HEK293T (cell line): ENCODE measurements at regions not wholly inside any gene's neighbourhood (a gene's known extent, or its start where the extent isn't known, plus 50 kb on each side); places are given as distances from the start of the nearest gene placed in this dataset.
"Not testable (repeated sequence)": the region's sequence is repeated elsewhere in the genome, so short reads cannot be mapped to it uniquely, and the experiment has no call there.

Source experiments
- CTCF ChIA-PET: fragments of 350-600 bp; formaldehyde crosslinking; extraction: SDS; loops from one replicate; lab custom pipeline; 2021; ENCODE audit warnings: antibody characterized with exemption, inconsistent platforms; lab: Yijun Ruan, JAX
- POLR2A ChIA-PET: fragments of 350-600 bp; formaldehyde crosslinking; extraction: SDS; loops from one replicate; lab custom pipeline; 2020; ENCODE audit warnings: antibody characterized with exemption, inconsistent platforms; lab: Yijun Ruan, JAX
- DNase-seq: peaks from one replicate; pipeline ENCODE4 v3.0.0; 2012; ENCODE audit warnings: mixed read lengths; ENCODE audit errors: extremely low spot score
- ARNT ChIP-seq: fragments of 450-650 bp; IDR thresholded peaks from 2 replicates; pipeline ENCODE4 v1.6.1; 2017; ENCODE audit warnings: mild to moderate bottlenecking
- BHLHE40 ChIP-seq: fragments of 450-650 bp; IDR thresholded peaks from 2 replicates; pipeline ENCODE4 v1.6.1; 2016; ENCODE audit warnings: mild to moderate bottlenecking, moderate library complexity, borderline replicate concordance
- CTBP1 ChIP-seq: fragments of 450-650 bp; IDR thresholded peaks from 2 replicates; pipeline ENCODE4 v1.6.1; 2016; ENCODE audit warnings: borderline replicate concordance
- ELF4 ChIP-seq: fragments of 450-650 bp; IDR thresholded peaks from 2 replicates; pipeline ENCODE4 v1.6.1; 2017; ENCODE audit warnings: antibody characterized with exemption
- FOXA1 ChIP-seq: fragments of 450-650 bp; IDR thresholded peaks from 2 replicates; pipeline ENCODE4 v1.6.1; 2016; ENCODE audit warnings: mild to moderate bottlenecking
- FOXK2 ChIP-seq: fragments of 450-650 bp; IDR thresholded peaks from 2 replicates; pipeline ENCODE4 v1.6.1; 2016; ENCODE audit warnings: mild to moderate bottlenecking
- FOXM1 ChIP-seq: fragments of 450-650 bp; IDR thresholded peaks from 2 replicates; pipeline ENCODE4 v1.6.1; 2017; ENCODE audit warnings: mild to moderate bottlenecking, borderline replicate concordance
- HDGF ChIP-seq: fragments of 450-650 bp; IDR thresholded peaks from 2 replicates; pipeline ENCODE4 v1.6.1; 2017; ENCODE audit warnings: antibody characterized with exemption, borderline replicate concordance
- L3MBTL2 ChIP-seq: fragments of 450-650 bp; conservative IDR thresholded peaks from 2 replicates; pipeline ENCODE4 v1.6.1; 2016; ENCODE audit warnings: mild to moderate bottlenecking
- LEF1 ChIP-seq: fragments of 450-650 bp; IDR thresholded peaks from 2 replicates; pipeline ENCODE4 v1.6.1; 2017; ENCODE audit warnings: mild to moderate bottlenecking, borderline replicate concordance
- NFRKB ChIP-seq: fragments of 450-650 bp; IDR thresholded peaks from 2 replicates; pipeline ENCODE4 v1.6.1; 2016; ENCODE audit warnings: mild to moderate bottlenecking, moderate library complexity
- PKNOX1 ChIP-seq: fragments of 450-650 bp; IDR thresholded peaks from 2 replicates; pipeline ENCODE4 v1.6.1; 2016
- SP1 ChIP-seq: fragments of 450-650 bp; IDR thresholded peaks from 2 replicates; pipeline ENCODE4 v1.6.1; 2017
- SUZ12 ChIP-seq: fragments of 450-650 bp; IDR thresholded peaks from 2 replicates; pipeline ENCODE4 v1.6.1; 2016; ENCODE audit warnings: mild to moderate bottlenecking
- TARDBP ChIP-seq: fragments of 450-650 bp; IDR thresholded peaks from 2 replicates; pipeline ENCODE4 v1.6.1; 2016
- ZNF384 ChIP-seq: fragments of 450-650 bp; IDR thresholded peaks from 2 replicates; pipeline ENCODE4 v1.6.1; 2016

- ChIA-PET POLR2A (no interaction called here), CTCF (no interaction called here)
- DNase-seq: no peak
- no peak for TF ChIP-seq ARNT
- no peak for TF ChIP-seq PKNOX1
These were observed 582.6 kb upstream of the ZNF337 start for GRCh38 chr20:26279238-26279637.

GRCh38 chr20:26277339-26277738 is 580.7 kb upstream of the ZNF337 start:
- no peak for DNase-seq
- ChIA-PET CTCF (no interaction called here), POLR2A (no interaction called here)
- TF ChIP-seq PKNOX1: no peak
- no peak for TF ChIP-seq FOXA1
- TF ChIP-seq ZNF384: no peak
- TF ChIP-seq NFRKB: no peak
- no peak for TF ChIP-seq SP1
- no peak for TF ChIP-seq LEF1
- TF ChIP-seq ARNT: no peak
- TF ChIP-seq BHLHE40: no peak
- TF ChIP-seq FOXM1: no peak
- TF ChIP-seq FOXK2: no peak
- no peak for TF ChIP-seq L3MBTL2
- no peak for TF ChIP-seq SUZ12
- TF ChIP-seq CTBP1: no peak
- no peak for TF ChIP-seq ELF4

GRCh38 chr20:26276554-26277210 is 580.0 kb upstream of the ZNF337 start:
- DNase-seq: no peak
- ChIA-PET POLR2A (no interaction called here), CTCF (no interaction called here)
- TF ChIP-seq ELF4 (no peak), FOXM1 (no peak), FOXK2 (no peak), SUZ12 (no peak), TARDBP (no peak), FOXA1 (no peak), CTBP1 (no peak), HDGF (no peak), LEF1 (no peak), ARNT (no peak)

GRCh38 chr20:26268762-26269161 is 572.1 kb upstream of the ZNF337 start:
- CTCF ChIA-PET, DNase-seq, POLR2A ChIA-PET: not testable (repeated sequence)

- POLR2A ChIA-PET, DNase-seq, CTCF ChIA-PET: not testable (repeated sequence)
These were observed 564.3 kb upstream of the ZNF337 start for GRCh38 chr20:26260925-26261324.

GRCh38 chr20:26252311-26252975 is 555.8 kb upstream of the ZNF337 start:
- POLR2A ChIA-PET, DNase-seq, CTCF ChIA-PET: not testable (repeated sequence)

- DNase-seq, POLR2A ChIA-PET: not testable (repeated sequence)
- CTCF ChIA-PET: interaction anchor here (0.7 kb wide), 1 partner anchor 561 kb away, joined by 3 read pairs; no protein-coding TSS in a partner anchor
These were observed 554.7 kb upstream of the ZNF337 start for GRCh38 chr20:26251376-26251775.

- not testable (repeated sequence) for DNase-seq
These were observed 553.8 kb upstream of the ZNF337 start for GRCh38 chr20:26250249-26251114.

More at GRCh38 chr20:26250249-26251114, 553.8 kb upstream of the ZNF337 start:
- POLR2A ChIA-PET, CTCF ChIA-PET: not testable (repeated sequence)
